ENCODE measurements at regions not wholly inside any gene's neighbourhood (a gene's known extent, or its start where the extent isn't known, plus 50 kb on each side); places are given as distances from the start of the nearest gene placed in this dataset.

DNA sequence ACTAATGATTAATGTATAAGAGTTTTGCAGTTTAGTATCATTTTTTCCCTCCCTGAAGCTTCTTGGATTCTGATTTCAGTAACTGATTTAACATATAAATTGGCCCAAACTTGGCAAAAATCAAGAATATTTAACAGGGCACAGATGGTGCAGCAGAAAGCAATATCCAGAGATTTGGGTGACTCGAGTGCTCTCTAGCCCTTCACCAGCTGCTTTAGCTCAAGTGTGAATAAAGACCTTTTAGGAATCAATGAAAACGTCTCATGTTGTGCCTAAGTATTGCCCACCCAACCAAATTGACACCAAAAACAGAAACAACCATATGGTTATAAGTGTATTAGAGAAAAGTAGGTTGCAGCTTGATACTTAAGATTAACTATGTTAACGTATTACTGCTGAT, 933.4 kb upstream of the PTPRD start:
- H3K36me3 Mint-ChIP-seq (ENCODE audit: low read depth), result no peaks in the 10 kb centered on the region
- H3K27me3 Mint-ChIP-seq (ENCODE audit: low read depth), result no peaks in the 10 kb centered on the region
- no peak overlapping the region for H3K27ac Mint-ChIP-seq
- DNase-seq, result no peak
- intact Hi-C loops (cut with micrococcal nuclease), result no loop called here
- H3K4me1 Mint-ChIP-seq (ENCODE audit: low read depth), result no peaks in the 10 kb centered on the region
- no peak overlapping the region for H3K4me3 Mint-ChIP-seq
- peaks cover 14% of the 10 kb centered on the region for H3K9me3 Mint-ChIP-seq
- CTCF ChIA-PET, result no interaction called here

DNA sequence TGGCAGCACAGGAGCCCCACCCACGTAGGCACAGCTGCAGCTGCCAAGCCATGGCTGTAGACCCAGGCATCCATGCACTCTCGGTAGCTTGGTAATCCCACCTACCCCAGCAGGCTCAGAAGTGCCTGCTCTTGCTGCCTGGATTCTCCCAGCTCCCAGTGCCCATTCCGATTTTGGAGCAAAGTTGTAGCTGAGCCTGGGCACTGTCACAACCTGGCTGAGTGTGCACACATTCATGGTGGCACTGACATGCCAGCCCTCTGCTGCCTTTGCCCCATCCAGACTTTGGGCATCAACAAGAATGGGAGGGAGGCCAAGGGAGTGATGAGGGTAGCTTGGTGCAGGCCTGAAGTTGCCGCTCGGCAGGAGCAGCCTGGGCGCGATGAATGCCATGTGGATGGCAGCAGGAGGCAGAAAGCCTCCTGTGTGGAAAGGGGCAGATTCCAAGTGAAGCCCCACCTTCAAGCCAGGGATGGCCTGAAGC, 936.6 kb upstream of the PTPRD start:
- Mint-ChIP-seq H3K4me1 (ENCODE audit: low read depth) (no peaks in the 10 kb centered on the region), H3K36me3 (ENCODE audit: low read depth) (no peaks in the 10 kb centered on the region), H3K27me3 (ENCODE audit: low read depth) (no peaks in the 10 kb centered on the region), H3K4me3 (no peak overlapping the region), H3K27ac (no peak overlapping the region), H3K9me3 (peaks cover 11% of the 10 kb centered on the region)
- CTCF ChIA-PET, result no interaction called here
- intact Hi-C loops (cut with micrococcal nuclease), result no loop called here
- no peak for DNase-seq

DNA sequence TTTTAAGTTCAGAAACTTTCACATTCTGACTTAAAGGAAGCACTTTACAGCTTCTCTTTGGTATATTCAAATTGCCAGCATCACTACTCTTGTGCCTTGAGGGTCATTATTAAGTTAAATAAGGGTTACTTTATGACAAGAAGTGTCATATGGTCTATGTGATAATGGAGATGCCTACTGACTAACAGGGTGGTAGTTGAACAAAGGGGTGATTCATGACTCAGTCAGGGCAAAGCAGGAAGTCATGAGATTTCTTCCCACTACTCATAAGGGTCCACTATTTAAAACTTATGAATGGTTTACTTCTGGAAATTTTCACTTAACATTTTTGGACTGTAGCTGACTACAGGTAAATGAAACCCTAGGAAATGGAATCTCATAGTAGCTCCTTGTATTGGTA, 938.3 kb upstream of the PTPRD start:
- no peaks in the 10 kb centered on the region for H3K4me1 Mint-ChIP-seq (ENCODE audit: low read depth)
- no peaks in the 10 kb centered on the region for H3K27me3 Mint-ChIP-seq (ENCODE audit: low read depth)
- no peak for DNase-seq
- H3K36me3 Mint-ChIP-seq (ENCODE audit: low read depth), result no peaks in the 10 kb centered on the region
- intact Hi-C loops (cut with micrococcal nuclease), result no loop called here
- CTCF ChIA-PET, result no interaction called here
- H3K27ac Mint-ChIP-seq, result no peak overlapping the region
- no peak overlapping the region for H3K4me3 Mint-ChIP-seq
- H3K9me3 Mint-ChIP-seq, result peaks cover 11% of the 10 kb centered on the region

DNA sequence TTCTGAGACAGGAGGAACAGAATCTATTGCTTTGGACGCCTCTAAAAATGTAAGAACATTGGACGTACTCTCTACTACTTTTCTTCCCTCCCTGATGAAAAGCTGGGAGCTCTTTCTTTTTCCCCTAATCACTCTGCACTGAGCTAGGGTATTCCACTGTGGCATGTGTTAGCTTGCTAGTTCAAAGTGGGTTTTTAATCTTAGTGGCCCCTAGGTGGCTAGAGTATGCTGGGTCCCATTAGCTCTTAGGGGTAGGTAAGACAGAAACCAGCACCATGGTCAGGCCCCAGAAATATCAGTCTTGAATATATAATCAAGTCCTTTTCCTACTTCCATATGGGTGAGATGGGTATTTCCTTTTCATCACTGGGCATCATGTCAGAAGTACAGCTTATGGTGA, 945.2 kb upstream of the PTPRD start:
- Mint-ChIP-seq H3K4me1 (ENCODE audit: low read depth) (no peaks in the 10 kb centered on the region), H3K4me3 (no peak overlapping the region), H3K9me3 (peaks cover 13% of the 10 kb centered on the region), H3K36me3 (ENCODE audit: low read depth) (no peaks in the 10 kb centered on the region), H3K27ac (no peak overlapping the region), H3K27me3 (ENCODE audit: low read depth) (no peaks in the 10 kb centered on the region)
- no peak for DNase-seq
- intact Hi-C loops (cut with micrococcal nuclease), result no loop called here
- CTCF ChIA-PET, result interaction anchor here (0.7 kb wide), 1 partner anchor 205 kb away, joined by 5 read pairs; no protein-coding TSS in a partner anchor

DNA sequence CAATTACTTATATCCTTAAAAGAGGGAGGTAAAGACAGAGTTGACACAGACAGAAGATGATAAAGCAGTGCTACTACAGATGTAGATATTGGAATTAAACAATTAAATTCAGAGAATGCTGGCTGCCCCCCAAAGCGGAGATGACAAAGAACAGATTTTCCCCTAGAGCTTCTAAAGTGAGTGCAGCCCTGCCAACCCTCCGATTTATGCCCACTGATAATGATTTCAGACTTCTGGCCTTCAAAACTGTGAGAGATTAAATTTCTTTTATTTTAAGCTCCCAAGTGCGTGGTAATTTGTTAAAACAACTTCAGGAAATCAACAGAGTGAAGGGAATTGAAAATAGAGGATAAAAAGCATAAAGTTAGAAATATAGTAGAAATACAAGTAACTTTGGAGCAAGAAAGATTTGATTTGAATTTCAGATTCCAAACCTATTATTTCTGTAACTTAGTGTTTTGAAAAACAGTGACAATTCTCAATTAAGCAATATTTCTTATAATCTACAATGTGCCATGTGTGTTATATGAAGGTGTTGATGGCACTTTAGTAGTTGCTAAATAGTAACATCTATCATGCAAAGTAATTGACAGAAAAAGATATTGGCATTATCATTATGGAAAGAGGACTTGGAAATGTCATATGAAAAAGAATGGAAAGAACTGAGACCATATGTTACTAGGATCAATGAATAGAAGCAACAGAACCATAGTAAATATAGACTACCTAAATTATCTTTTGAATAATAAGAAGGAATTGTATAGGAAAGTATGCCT, 946.4 kb upstream of the PTPRD start:
- H3K4me1 Mint-ChIP-seq (ENCODE audit: low read depth), result no peaks in the 10 kb centered on the region
- no peak overlapping the region for H3K27ac Mint-ChIP-seq
- DNase-seq, result no peak
- CTCF ChIA-PET, result no interaction called here
- peaks cover 13% of the 10 kb centered on the region for H3K9me3 Mint-ChIP-seq
- no peaks in the 10 kb centered on the region for H3K27me3 Mint-ChIP-seq (ENCODE audit: low read depth)
- intact Hi-C loops (cut with micrococcal nuclease), result no loop called here
- no peak overlapping the region for H3K4me3 Mint-ChIP-seq
- H3K36me3 Mint-ChIP-seq (ENCODE audit: low read depth), result no peaks in the 10 kb centered on the region

DNA sequence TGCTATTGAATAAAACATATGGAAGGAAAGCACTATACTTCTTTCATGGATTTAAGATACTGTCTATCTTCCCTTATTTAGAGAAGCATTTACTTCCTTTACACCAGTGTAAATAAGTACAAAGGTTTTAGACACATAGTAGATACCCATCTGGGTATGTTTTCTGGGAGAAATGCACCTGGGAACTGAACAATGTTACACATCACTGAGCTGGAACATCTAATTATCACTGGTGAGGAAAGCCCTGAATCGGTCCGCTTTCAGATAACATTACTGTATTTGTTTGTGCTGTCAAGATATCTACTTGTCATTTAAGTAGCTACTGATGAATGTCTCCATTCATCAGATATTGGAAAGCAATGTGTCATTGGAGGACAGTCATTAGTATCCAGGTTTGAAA, 964.7 kb upstream of the PTPRD start:
- no peaks in the 10 kb centered on the region for H3K27me3 Mint-ChIP-seq (ENCODE audit: low read depth)
- no peak for DNase-seq
- CTCF ChIA-PET, result no interaction called here
- intact Hi-C loops (cut with micrococcal nuclease), result no loop called here
- no peak overlapping the region for H3K27ac Mint-ChIP-seq
- peaks cover 11% of the 10 kb centered on the region for H3K9me3 Mint-ChIP-seq
- no peaks in the 10 kb centered on the region for H3K36me3 Mint-ChIP-seq (ENCODE audit: low read depth)
- no peak overlapping the region for H3K4me3 Mint-ChIP-seq
- H3K4me1 Mint-ChIP-seq (ENCODE audit: low read depth), result no peaks in the 10 kb centered on the region

DNA sequence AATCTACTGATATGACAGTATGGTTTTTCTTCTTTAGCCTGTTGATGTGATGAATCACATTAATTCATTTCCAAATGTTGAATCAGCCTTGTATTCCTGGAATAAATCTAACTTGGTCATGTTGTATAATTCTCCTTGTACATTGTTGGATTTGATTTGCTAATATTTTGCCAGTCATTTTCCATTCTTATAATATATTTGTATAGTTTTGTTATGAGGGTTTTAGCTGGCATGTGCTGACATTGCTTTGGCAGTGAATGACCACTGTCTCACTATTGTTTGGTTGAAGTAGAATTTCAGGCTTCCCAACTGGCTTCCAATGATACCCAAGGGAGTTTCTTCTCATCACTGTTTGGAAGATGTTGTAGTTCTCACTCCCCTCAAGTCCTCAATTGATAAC, 983.0 kb upstream of the PTPRD start:
- H3K4me3 Mint-ChIP-seq, result no peak overlapping the region

DNA sequence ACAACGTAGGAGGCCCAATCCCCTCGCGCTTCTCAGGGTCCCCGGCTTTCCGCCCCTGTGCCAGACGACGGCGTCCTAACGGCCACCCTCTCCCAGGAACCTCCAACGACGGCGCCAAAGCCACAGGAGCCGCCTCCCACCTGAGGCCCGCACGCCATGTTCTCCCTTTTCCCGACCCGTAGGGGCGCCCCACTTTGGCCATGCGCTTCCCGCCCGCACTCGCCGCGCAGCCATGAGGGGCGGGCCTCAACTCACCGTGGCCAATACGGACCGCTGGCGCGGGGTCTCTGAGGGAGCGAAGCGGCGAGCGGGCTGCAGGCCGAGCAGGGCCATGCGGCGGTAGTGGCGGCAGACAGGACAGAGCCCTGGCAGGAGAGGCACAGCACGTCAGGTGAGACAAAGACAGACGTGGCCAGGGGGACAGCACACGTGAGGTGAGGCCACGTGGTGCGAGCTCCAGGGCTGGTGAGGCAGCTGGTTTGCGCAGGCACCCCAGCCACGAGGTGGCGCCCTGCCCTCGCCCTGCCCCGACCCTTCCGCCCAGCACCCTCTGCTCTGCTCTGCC, 1005.5 kb upstream of the PTPRD start:
- CTCF ChIA-PET, result no interaction called here
- Mint-ChIP-seq H3K4me3 (no peak overlapping the region), H3K27ac (no peak overlapping the region)

More for the DNA sequence above, 983.0 kb upstream of the PTPRD start:
- intact Hi-C loops (cut with micrococcal nuclease), result no loop called here
- Mint-ChIP-seq H3K9me3 (peaks cover 10% of the 10 kb centered on the region), H3K27me3 (ENCODE audit: low read depth) (no peaks in the 10 kb centered on the region), H3K36me3 (ENCODE audit: low read depth) (no peaks in the 10 kb centered on the region), H3K27ac (no peak overlapping the region), H3K4me1 (ENCODE audit: low read depth) (no peaks in the 10 kb centered on the region)
- CTCF ChIA-PET, result no interaction called here
- DNase-seq, result no peak

DNA sequence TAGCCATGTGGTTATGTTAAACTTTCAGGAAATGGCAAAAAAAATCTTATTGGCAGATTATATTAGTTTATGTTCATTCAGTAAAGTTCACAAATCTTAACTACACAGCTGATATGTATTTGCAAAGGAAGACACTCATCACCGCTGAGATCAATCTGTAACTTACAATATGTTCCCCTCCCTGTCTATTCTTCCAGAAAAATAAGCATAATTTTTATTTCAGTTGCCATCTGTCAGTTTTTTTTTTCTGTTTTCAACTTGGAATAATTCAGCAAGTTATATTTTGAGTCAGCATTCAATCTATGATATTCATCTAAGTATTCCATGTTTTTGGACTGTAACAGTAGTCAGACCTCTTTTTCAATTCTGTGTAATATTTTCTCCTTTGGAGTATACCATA, 1019.9 kb upstream of the PTPRD start:
- no peaks in the 10 kb centered on the region for H3K36me3 Mint-ChIP-seq (ENCODE audit: low read depth)
- H3K27ac Mint-ChIP-seq, result no peak overlapping the region
- H3K27me3 Mint-ChIP-seq (ENCODE audit: low read depth), result no peaks in the 10 kb centered on the region
- intact Hi-C loops (cut with micrococcal nuclease), result no loop called here
- no peaks in the 10 kb centered on the region for H3K4me1 Mint-ChIP-seq (ENCODE audit: low read depth)
- peaks cover 18% of the 10 kb centered on the region for H3K9me3 Mint-ChIP-seq
- H3K4me3 Mint-ChIP-seq, result no peak overlapping the region
- CTCF ChIA-PET, result no interaction called here
- no peak for DNase-seq

More for the DNA sequence above, 1005.5 kb upstream of the PTPRD start:
- H3K4me1 Mint-ChIP-seq (ENCODE audit: low read depth), result no peaks in the 10 kb centered on the region
- DNase-seq, result no peak
- H3K27me3 Mint-ChIP-seq (ENCODE audit: low read depth), result no peaks in the 10 kb centered on the region
- peaks cover 21% of the 10 kb centered on the region for H3K9me3 Mint-ChIP-seq
- intact Hi-C loops (cut with micrococcal nuclease), result no loop called here
- peaks cover 1% of the 10 kb centered on the region for H3K36me3 Mint-ChIP-seq (ENCODE audit: low read depth)

DNA sequence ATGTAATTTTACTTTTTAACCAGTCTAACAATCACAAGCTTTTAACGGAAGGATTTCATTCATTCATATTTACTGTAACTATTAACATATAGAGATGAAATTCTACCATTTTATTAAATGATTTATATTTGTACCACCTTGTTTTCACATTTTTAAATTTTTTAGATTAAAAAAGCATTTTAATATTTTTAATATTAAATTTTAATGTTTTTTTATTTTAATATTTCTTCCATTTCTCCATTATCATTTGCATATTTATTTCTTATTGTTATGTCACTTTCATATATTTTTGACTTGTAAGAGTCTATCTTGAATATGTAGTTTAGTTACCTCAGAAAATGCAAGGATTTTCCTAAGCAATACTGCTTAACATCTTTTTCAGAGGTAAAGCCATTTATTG, 1034.0 kb upstream of the PTPRD start:
- intact Hi-C loops (cut with micrococcal nuclease), result no loop called here
- no peak overlapping the region for H3K27ac Mint-ChIP-seq
- H3K27me3 Mint-ChIP-seq (ENCODE audit: low read depth), result no peaks in the 10 kb centered on the region
- H3K9me3 Mint-ChIP-seq, result peaks cover 6% of the 10 kb centered on the region
- H3K4me1 Mint-ChIP-seq (ENCODE audit: low read depth), result no peaks in the 10 kb centered on the region
- no peak for DNase-seq
- H3K36me3 Mint-ChIP-seq (ENCODE audit: low read depth), result no peaks in the 10 kb centered on the region
- H3K4me3 Mint-ChIP-seq, result no peak overlapping the region
- CTCF ChIA-PET, result no interaction called here

DNA sequence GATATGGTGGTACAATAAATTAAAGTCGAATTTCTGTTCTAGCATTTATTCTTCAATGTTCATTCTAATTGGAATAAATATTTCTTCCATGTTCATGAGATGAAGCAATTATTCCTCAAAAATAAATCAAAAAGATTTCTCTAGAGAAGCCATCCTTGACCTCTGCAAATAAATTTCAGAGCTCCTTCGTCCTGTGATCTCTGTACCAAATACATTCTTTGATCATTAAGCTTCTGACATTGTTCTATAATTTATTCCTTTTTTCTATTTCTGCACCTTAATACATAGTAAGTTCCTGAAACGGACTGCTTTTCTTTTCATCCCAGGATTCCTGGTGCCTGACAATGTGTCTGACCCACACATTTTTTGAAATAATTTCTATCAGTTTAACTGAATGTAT, 1039.3 kb upstream of the TYRP1 start:
- Mint-ChIP-seq H3K27ac (no peak overlapping the region), H3K36me3 (ENCODE audit: low read depth) (no peaks in the 10 kb centered on the region), H3K27me3 (ENCODE audit: low read depth) (no peaks in the 10 kb centered on the region), H3K9me3 (peaks cover 12% of the 10 kb centered on the region), H3K4me3 (no peak overlapping the region), H3K4me1 (ENCODE audit: low read depth) (no peaks in the 10 kb centered on the region)
- CTCF ChIA-PET, result interaction anchor here (0.7 kb wide), 1 partner anchor 17 kb away, joined by 3 read pairs; no protein-coding TSS in a partner anchor
- DNase-seq, result no peak
- intact Hi-C loops (cut with micrococcal nuclease), result no loop called here

DNA sequence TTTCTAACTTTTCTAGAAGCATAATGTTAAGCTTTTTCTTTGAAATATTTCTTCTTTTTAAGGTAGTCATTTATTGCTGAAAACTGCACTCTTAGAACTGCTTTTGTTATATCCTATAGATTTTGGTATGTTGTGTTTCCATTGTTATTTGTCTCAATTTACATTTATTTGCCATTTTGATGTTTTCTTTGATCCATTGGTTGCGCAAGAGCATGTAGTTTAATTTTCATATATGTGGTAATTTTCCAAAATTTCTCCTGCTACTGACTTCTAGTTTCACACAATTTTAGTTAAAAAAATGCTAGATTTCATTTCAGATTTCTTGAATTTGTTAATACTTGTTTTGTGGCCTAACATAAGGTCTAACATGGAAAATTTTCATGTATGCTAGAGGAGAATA, 1029.3 kb upstream of the TYRP1 start:
- Mint-ChIP-seq H3K36me3 (ENCODE audit: low read depth) (no peaks in the 10 kb centered on the region), H3K9me3 (peaks cover 25% of the 10 kb centered on the region), H3K27ac (no peak overlapping the region), H3K4me1 (ENCODE audit: low read depth) (no peaks in the 10 kb centered on the region), H3K27me3 (ENCODE audit: low read depth) (no peaks in the 10 kb centered on the region), H3K4me3 (no peak overlapping the region)
- CTCF ChIA-PET, result no interaction called here
- intact Hi-C loops (cut with micrococcal nuclease), result no loop called here
- no peak for DNase-seq

DNA sequence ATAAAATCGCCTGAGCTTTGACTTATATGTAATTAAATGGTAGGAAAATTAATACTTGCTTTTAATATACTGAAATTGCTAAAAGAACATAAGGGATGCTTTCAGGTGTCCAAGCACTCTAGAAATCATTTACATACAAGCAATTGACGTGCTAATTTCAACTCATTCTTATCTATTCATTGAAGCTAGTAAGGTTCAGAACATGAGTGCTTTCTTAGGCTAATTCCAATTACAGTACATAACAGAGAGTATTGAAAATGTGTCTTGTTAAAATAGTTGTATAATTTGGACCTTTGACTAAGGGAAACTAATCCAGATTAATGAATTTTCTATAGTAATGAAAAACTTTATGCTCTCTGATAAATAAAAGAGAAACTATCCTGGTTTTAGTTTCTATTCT, 1016.4 kb upstream of the TYRP1 start:
- no peaks in the 10 kb centered on the region for H3K36me3 Mint-ChIP-seq (ENCODE audit: low read depth)
- H3K9me3 Mint-ChIP-seq, result peaks cover 9% of the 10 kb centered on the region
- intact Hi-C loops (cut with micrococcal nuclease), result no loop called here
- DNase-seq, result no peak
- no peak overlapping the region for H3K4me3 Mint-ChIP-seq
- no peaks in the 10 kb centered on the region for H3K4me1 Mint-ChIP-seq (ENCODE audit: low read depth)
- CTCF ChIA-PET, result no interaction called here
- H3K27ac Mint-ChIP-seq, result no peak overlapping the region
- no peaks in the 10 kb centered on the region for H3K27me3 Mint-ChIP-seq (ENCODE audit: low read depth)
